ENCODE measurements at regions not wholly inside any gene's neighbourhood (a gene's known extent, or its start where the extent isn't known, plus 50 kb on each side); places are given as distances from the start of the nearest gene placed in this dataset.
"Not testable (repeated sequence)": the region's sequence is repeated elsewhere in the genome, so short reads cannot be mapped to it uniquely, and the experiment has no call there.

- no peak overlapping the region for H3K9ac ChIP-seq (ENCODE audit: low read length)
- H3K4me3 ChIP-seq (ENCODE audit: low read length): no peak overlapping the region
- H3K36me3 ChIP-seq (ENCODE audit: control insufficient read depth, insufficient read depth, low read length, severe bottlenecking): no peaks in the 10 kb centered on the region
- no peak for DNase-seq (ENCODE audit: low read depth)
- H3K4me1 ChIP-seq (ENCODE audit: control insufficient read depth, insufficient read depth, low read length): peaks cover 3% of the 10 kb centered on the region
- peaks cover 22% of the 10 kb centered on the region for H3K27me3 ChIP-seq (replicated peaks; ENCODE audit: control insufficient read depth, insufficient read depth, low read length)
- H3K9me3 ChIP-seq (ENCODE audit: control insufficient read depth, low read length): no peaks in the 10 kb centered on the region
Observed at GRCh38 chr9:78406933-78407332, 110.0 kb downstream of the PSAT1 start.

- H3K9me3 ChIP-seq (ENCODE audit: control insufficient read depth, low read length): no peaks in the 10 kb centered on the region
- no peak for DNase-seq (ENCODE audit: low read depth)
- no peaks in the 10 kb centered on the region for H3K36me3 ChIP-seq (ENCODE audit: control insufficient read depth, insufficient read depth, low read length, severe bottlenecking)
- no peak overlapping the region for H3K4me3 ChIP-seq (ENCODE audit: low read length)
- peaks cover 19% of the 10 kb centered on the region for H3K27me3 ChIP-seq (replicated peaks; ENCODE audit: control insufficient read depth, insufficient read depth, low read length)
- H3K4me1 ChIP-seq (ENCODE audit: control insufficient read depth, insufficient read depth, low read length): peaks cover 3% of the 10 kb centered on the region
- no peak overlapping the region for H3K9ac ChIP-seq (ENCODE audit: low read length)
Observed at GRCh38 chr9:78407636-78408312, 110.8 kb downstream of the PSAT1 start.

- H3K4me3 ChIP-seq (ENCODE audit: low read length): no peak overlapping the region
- H3K9ac ChIP-seq (ENCODE audit: low read length): no peak overlapping the region
- no peaks in the 10 kb centered on the region for H3K9me3 ChIP-seq (ENCODE audit: control insufficient read depth, low read length)
- H3K27me3 ChIP-seq (replicated peaks; ENCODE audit: control insufficient read depth, insufficient read depth, low read length): peaks cover 19% of the 10 kb centered on the region
- H3K36me3 ChIP-seq (ENCODE audit: control insufficient read depth, insufficient read depth, low read length, severe bottlenecking): no peaks in the 10 kb centered on the region
- peaks cover 3% of the 10 kb centered on the region for H3K4me1 ChIP-seq (ENCODE audit: control insufficient read depth, insufficient read depth, low read length)
- no peak for DNase-seq (ENCODE audit: low read depth)
Observed at GRCh38 chr9:78408388-78408787, 111.5 kb downstream of the PSAT1 start.

- not testable (repeated sequence) for H3K9me3 ChIP-seq (ENCODE audit: control insufficient read depth, low read length); H3K4me1 ChIP-seq (ENCODE audit: control insufficient read depth, insufficient read depth, low read length); H3K9ac ChIP-seq (ENCODE audit: low read length); H3K4me3 ChIP-seq (ENCODE audit: low read length); H3K36me3 ChIP-seq (ENCODE audit: control insufficient read depth, insufficient read depth, low read length, severe bottlenecking); DNase-seq (ENCODE audit: low read depth)
- peaks cover 19% of the 10 kb centered on the region for H3K27me3 ChIP-seq (replicated peaks; ENCODE audit: control insufficient read depth, insufficient read depth, low read length)
Observed at GRCh38 chr9:78409928-78410510, 113.1 kb downstream of the PSAT1 start.

- Histone ChIP-seq H3K4me1 (ENCODE audit: control insufficient read depth, insufficient read depth, low read length) (no peaks in the 10 kb centered on the region), H3K36me3 (ENCODE audit: control insufficient read depth, insufficient read depth, low read length, severe bottlenecking) (no peaks in the 10 kb centered on the region), H3K9me3 (ENCODE audit: control insufficient read depth, low read length) (no peaks in the 10 kb centered on the region), H3K9ac (ENCODE audit: low read length) (no peak overlapping the region), H3K27me3 (replicated peaks; ENCODE audit: control insufficient read depth, insufficient read depth, low read length) (no peaks in the 10 kb centered on the region), H3K4me3 (ENCODE audit: low read length) (no peak overlapping the region)
- no peak for DNase-seq (ENCODE audit: low read depth)
Observed at GRCh38 chr9:78422309-78422708, 125.4 kb downstream of the PSAT1 start.

GRCh38 chr9:78424299-78424698 lies 127.4 kb downstream of the PSAT1 start:
- DNase-seq (ENCODE audit: low read depth): no peak
- no peak overlapping the region for H3K9ac ChIP-seq (ENCODE audit: low read length)
- H3K36me3 ChIP-seq (ENCODE audit: control insufficient read depth, insufficient read depth, low read length, severe bottlenecking): no peaks in the 10 kb centered on the region
- H3K9me3 ChIP-seq (ENCODE audit: control insufficient read depth, low read length): peaks cover 4% of the 10 kb centered on the region
- H3K27me3 ChIP-seq (replicated peaks; ENCODE audit: control insufficient read depth, insufficient read depth, low read length): no peaks in the 10 kb centered on the region
- H3K4me1 ChIP-seq (ENCODE audit: control insufficient read depth, insufficient read depth, low read length): no peaks in the 10 kb centered on the region
- H3K4me3 ChIP-seq (ENCODE audit: low read length): no peak overlapping the region

GRCh38 chr9:78428640-78429039 lies 131.7 kb downstream of the PSAT1 start:
- Histone ChIP-seq H3K27me3 (replicated peaks; ENCODE audit: control insufficient read depth, insufficient read depth, low read length) (no peaks in the 10 kb centered on the region), H3K4me1 (ENCODE audit: control insufficient read depth, insufficient read depth, low read length) (no peaks in the 10 kb centered on the region), H3K4me3 (ENCODE audit: low read length) (no peak overlapping the region), H3K9ac (ENCODE audit: low read length) (no peak overlapping the region), H3K36me3 (ENCODE audit: control insufficient read depth, insufficient read depth, low read length, severe bottlenecking) (no peaks in the 10 kb centered on the region), H3K9me3 (ENCODE audit: control insufficient read depth, low read length) (peaks cover 14% of the 10 kb centered on the region)
- no peak for DNase-seq (ENCODE audit: low read depth)

GRCh38 chr9:78430387-78430786 lies 133.5 kb downstream of the PSAT1 start:
- Histone ChIP-seq H3K27me3 (replicated peaks; ENCODE audit: control insufficient read depth, insufficient read depth, low read length) (peaks cover 3% of the 10 kb centered on the region), H3K9me3 (ENCODE audit: control insufficient read depth, low read length) (peaks cover 14% of the 10 kb centered on the region), H3K36me3 (ENCODE audit: control insufficient read depth, insufficient read depth, low read length, severe bottlenecking) (no peaks in the 10 kb centered on the region), H3K4me3 (ENCODE audit: low read length) (no peak overlapping the region), H3K9ac (ENCODE audit: low read length) (no peak overlapping the region), H3K4me1 (ENCODE audit: control insufficient read depth, insufficient read depth, low read length) (no peaks in the 10 kb centered on the region)
- no peak for DNase-seq (ENCODE audit: low read depth)

GRCh38 chr9:78431039-78431438 lies 134.1 kb downstream of the PSAT1 start:
- not testable (repeated sequence) for H3K36me3 ChIP-seq (ENCODE audit: control insufficient read depth, insufficient read depth, low read length, severe bottlenecking); H3K27me3 ChIP-seq (replicated peaks; ENCODE audit: control insufficient read depth, insufficient read depth, low read length); H3K9ac ChIP-seq (ENCODE audit: low read length); H3K4me1 ChIP-seq (ENCODE audit: control insufficient read depth, insufficient read depth, low read length); DNase-seq (ENCODE audit: low read depth); H3K4me3 ChIP-seq (ENCODE audit: low read length)
- peaks cover 14% of the 10 kb centered on the region for H3K9me3 ChIP-seq (ENCODE audit: control insufficient read depth, low read length)

- no peak for DNase-seq (ENCODE audit: low read depth)
- Histone ChIP-seq H3K27me3 (replicated peaks; ENCODE audit: control insufficient read depth, insufficient read depth, low read length) (peaks cover 32% of the 10 kb centered on the region), H3K4me1 (ENCODE audit: control insufficient read depth, insufficient read depth, low read length) (peaks cover 10% of the 10 kb centered on the region), H3K36me3 (ENCODE audit: control insufficient read depth, insufficient read depth, low read length, severe bottlenecking) (no peaks in the 10 kb centered on the region), H3K9ac (ENCODE audit: low read length) (no peak overlapping the region), H3K9me3 (ENCODE audit: control insufficient read depth, low read length) (no peaks in the 10 kb centered on the region), H3K4me3 (ENCODE audit: low read length) (no peak overlapping the region)
Observed at GRCh38 chr9:78436873-78437272, 139.9 kb downstream of the PSAT1 start.

- H3K9me3 ChIP-seq (ENCODE audit: control insufficient read depth, low read length): no peaks in the 10 kb centered on the region
- DNase-seq (ENCODE audit: low read depth): no peak
- no peak overlapping the region for H3K9ac ChIP-seq (ENCODE audit: low read length)
- H3K4me3 ChIP-seq (ENCODE audit: low read length): no peak overlapping the region
- peaks cover 10% of the 10 kb centered on the region for H3K4me1 ChIP-seq (ENCODE audit: control insufficient read depth, insufficient read depth, low read length)
- H3K27me3 ChIP-seq (replicated peaks; ENCODE audit: control insufficient read depth, insufficient read depth, low read length): peaks cover 32% of the 10 kb centered on the region
- H3K36me3 ChIP-seq (ENCODE audit: control insufficient read depth, insufficient read depth, low read length, severe bottlenecking): no peaks in the 10 kb centered on the region
Observed at GRCh38 chr9:78437296-78437695, 140.4 kb downstream of the PSAT1 start.

GRCh38 chr9:78437806-78438205 lies 140.9 kb downstream of the PSAT1 start:
- no peak for DNase-seq (ENCODE audit: low read depth)
- Histone ChIP-seq H3K4me3 (ENCODE audit: low read length) (no peak overlapping the region), H3K9me3 (ENCODE audit: control insufficient read depth, low read length) (no peaks in the 10 kb centered on the region), H3K4me1 (ENCODE audit: control insufficient read depth, insufficient read depth, low read length) (peaks cover 10% of the 10 kb centered on the region), H3K9ac (ENCODE audit: low read length) (no peak overlapping the region), H3K36me3 (ENCODE audit: control insufficient read depth, insufficient read depth, low read length, severe bottlenecking) (no peaks in the 10 kb centered on the region), H3K27me3 (replicated peaks; ENCODE audit: control insufficient read depth, insufficient read depth, low read length) (peaks cover 32% of the 10 kb centered on the region)

Data from adipocyte (in vitro differentiated cells).